ENCODE measurements at regions not wholly inside any gene's neighbourhood (a gene's known extent, or its start where the extent isn't known, plus 50 kb on each side); places are given as distances from the start of the nearest gene placed in this dataset.

- no peak for TF ChIP-seq ATF6 (CRISPR knock-in tag; IDR thresholded peaks at IDR 0.05)
- TF ChIP-seq MEF2A (IDR thresholded peaks at IDR 0.05; ENCODE audit: control insufficient read depth, low read depth, low read length), result no peak; the same call in 1 of the 2 replicates
- no peak for TF ChIP-seq TRIM25 (IDR thresholded peaks at IDR 0.05; ENCODE audit: borderline replicate concordance)
- peak; percentile 79 for TF ChIP-seq BRD9 (IDR thresholded peaks at IDR 0.05; ENCODE audit: low read depth, partially characterized antibody)
- peak; percentile 94 to 95 for TF ChIP-seq KDM1A (IDR thresholded peaks at IDR 0.05)
- no peak for TF ChIP-seq CHD2 (IDR thresholded peaks at IDR 0.05; ENCODE audit: low read depth, low read length)
- TF ChIP-seq KLF6 (CRISPR knock-in tag; IDR thresholded peaks at IDR 0.05; ENCODE audit: borderline replicate concordance), result peak; percentile 72; the same call in 1 of the 2 replicates
- peak; percentile 95 for TF ChIP-seq NR2C1 (IDR thresholded peaks at IDR 0.05)
- TF ChIP-seq NR2C1 (tag; IDR thresholded peaks at IDR 0.05), result peak; percentile 97
- TF ChIP-seq ZNF408 (CRISPR knock-in tag; IDR thresholded peaks at IDR 0.05; ENCODE audit: low read depth), result no peak
- no peak for TF ChIP-seq TAF1 (IDR thresholded peaks at IDR 0.05; ENCODE audit: control insufficient read depth, extremely low read depth, insufficient read depth, low read length, severe bottlenecking)
- no peak for TF ChIP-seq KDM2B (CRISPR knock-in tag; IDR thresholded peaks at IDR 0.05)
- TF ChIP-seq HDAC3 (IDR thresholded peaks at IDR 0.05; ENCODE audit: borderline replicate concordance, partially characterized antibody), result peak; percentile 67
- peak in 1 of 2 experiments; percentile 93; a peak in 2 of 4 replicates for TF ChIP-seq HDAC1 (IDR thresholded peaks at IDR 0.05)
- TF ChIP-seq ZNF644 (tag; IDR thresholded peaks at IDR 0.05; ENCODE audit: low read depth), result no peak; the same call in 1 of the 2 replicates
- TF ChIP-seq NRF1 (conservative IDR thresholded peaks at IDR 0.05 in 1 of 2, IDR thresholded peaks at IDR 0.05 in 1 of 2), result no peak; a peak in 2 of 4 replicates
- no peak for TF ChIP-seq BRF2 (IDR thresholded peaks at IDR 0.05; ENCODE audit: borderline replicate concordance, insufficient read depth, insufficient read length)
- no peak for TF ChIP-seq ZNF133 (CRISPR knock-in tag; IDR thresholded peaks at IDR 0.05)
- TF ChIP-seq AFF4 (CRISPR knock-in tag; IDR thresholded peaks at IDR 0.05), result no peak
- no peak for TF ChIP-seq NCOA6 (IDR thresholded peaks at IDR 0.05)
These were observed 207.7 kb downstream of the PIK3R1 start (continued) for GRCh38 chr5:68423154-68423811.

All from K562 (cell line).